Stimulated activated CD8-positive, alpha-beta memory T cell treated with anti-CD3 and anti-CD28 coated beads, Interleukin-4, amount 100 ng/mL, for 4 hours (primary cell): ENCODE measurements at regions not wholly inside any gene's neighbourhood (a gene's known extent, or its start where the extent isn't known, plus 50 kb on each side); places are given as distances from the start of the nearest gene placed in this dataset.

Source experiments
- DNase-seq, 2 donors: peaks; one replicate each; pipeline ENCODE4 v3.0.0-alpha.2; 2020; ENCODE audit warnings: low read depth in 2 of 2, low spot score in 1 of 2

DNA sequence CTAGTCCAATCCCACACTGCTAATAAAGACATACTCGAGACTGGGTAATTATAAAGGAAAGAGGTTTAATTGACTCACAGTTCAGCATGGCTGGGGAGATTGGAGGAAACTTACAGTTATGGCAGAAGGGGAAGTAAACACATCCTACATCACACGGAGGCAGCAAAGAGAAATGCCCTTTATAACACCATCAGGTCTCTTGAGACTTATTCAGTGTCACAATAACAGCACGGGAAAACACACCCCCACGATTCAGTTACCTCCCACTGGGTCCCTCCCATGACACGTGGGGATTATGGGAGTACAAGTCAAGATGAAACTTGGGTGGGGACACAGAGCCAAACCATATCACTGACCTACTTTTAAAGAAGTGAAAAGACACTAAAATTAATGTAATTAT, 1130.4 kb upstream of the SLC10A2 start:
- no peak for DNase-seq

DNA sequence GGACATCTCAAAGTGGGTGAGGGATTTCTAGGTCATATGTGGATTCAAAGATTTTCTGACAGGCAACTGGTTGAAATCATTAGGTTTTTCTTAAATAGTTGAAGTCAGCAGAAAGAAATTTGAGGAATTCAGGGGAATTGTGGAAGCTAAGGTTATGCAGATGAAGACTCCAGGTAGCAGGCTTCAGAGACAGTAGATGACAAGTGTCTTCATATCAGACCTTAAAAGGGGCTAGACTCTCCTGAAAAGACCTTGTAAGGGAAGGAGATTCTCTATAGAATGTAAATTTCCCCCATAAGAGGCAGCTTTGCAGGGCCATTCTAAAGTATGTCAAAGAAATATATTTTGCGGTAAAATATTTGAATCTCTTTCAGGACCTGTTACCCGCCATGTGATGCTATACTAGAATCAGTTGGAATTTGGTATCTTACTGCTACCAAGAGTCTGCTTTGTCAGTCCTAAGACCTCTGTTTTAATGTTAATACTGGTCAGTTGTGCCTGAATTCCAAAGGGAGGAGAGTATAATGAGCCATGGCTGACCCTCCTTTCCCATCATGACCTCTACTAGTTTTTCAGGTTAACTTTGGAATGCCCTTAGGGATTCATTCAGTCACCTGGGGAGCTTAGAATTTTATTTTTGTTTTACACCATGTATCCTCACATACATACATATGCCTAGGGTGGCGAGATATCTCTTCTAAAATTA, 1115.5 kb upstream of the SLC10A2 start:
- no peak for DNase-seq

DNA sequence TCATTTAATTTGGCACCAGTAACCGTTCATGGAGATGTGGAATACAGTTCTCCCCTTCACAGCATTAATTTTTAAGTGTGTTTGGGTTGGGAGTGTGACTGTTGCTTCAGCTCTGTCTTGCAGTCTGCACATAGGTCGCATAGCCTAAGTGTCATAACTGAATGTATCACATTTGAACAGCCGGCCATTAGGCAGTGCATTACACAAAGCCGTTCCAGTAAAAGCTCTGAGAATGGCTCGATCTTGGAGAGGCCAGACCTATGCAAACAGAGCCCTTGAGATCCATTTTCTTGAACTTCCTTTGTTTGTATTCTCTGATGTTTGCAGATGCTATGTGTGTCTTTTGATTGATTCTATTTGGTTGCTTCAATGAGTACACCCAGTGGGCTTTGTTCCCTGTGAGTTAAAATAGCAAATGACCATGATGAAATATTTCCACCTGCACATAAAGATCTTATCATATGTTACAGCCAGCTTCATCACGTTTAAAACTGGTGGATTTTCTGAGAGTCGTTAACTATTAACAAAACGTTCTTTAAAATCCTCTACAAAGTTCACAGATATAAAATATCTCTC, 1104.9 kb upstream of the SLC10A2 start:
- DNase-seq = no peak

DNA sequence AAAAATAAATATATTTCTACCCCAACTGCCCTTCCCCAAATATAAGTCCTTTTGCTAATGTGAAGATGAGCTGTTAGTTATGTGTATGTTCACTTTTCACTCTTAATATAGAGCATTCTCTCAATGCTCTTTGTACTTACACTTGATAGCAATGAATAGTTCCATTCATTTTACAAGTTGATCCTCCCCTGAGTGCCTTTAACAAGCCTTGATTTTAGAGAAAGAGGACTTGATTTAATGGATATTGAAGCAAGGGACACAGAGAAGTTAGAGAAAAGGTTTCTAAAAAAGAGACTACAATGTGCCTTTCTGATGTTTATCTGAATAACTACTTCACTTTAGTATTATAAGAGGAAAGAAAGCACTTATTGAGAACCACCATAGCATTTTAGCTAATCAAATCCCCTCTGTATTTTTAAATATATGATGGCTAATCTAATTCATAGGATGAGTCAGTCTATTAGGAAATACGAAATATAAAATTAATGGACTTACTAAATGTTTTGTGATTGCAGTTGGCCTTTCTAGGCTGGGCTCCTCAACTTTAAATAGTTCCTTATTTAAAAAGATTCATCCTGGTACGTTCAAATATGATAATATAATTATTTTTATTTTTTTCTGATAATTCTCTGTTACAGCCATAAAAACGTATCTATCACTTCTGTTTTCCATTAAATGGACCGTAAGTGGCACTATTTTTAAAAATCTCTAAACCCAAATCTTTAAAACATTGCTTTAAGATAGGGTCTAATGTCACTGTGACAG, 1097.8 kb upstream of the SLC10A2 start:
- no peak for DNase-seq

DNA sequence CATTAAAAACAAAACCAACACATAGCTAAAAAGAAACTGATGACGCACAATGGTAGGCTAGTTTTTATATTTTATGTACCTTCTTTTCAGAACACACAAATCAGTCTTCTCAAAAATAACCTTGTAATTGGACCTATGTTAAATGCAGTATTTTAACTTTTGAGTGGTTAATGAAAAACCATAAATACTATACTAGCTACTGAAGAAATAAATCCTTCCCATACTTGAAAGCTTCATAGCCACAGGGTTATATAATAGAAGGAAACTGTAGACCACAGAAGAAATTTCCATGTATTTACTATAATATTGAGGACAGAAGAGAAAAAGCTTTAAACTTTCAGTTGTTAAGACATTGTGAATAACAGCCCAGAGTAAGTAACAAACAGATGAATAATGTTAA, 1094.3 kb upstream of the SLC10A2 start:
- no peak for DNase-seq

GRCh38 chr13:104143760-104144416, 1077.7 kb upstream of the SLC10A2 start:
- no peak for DNase-seq

GRCh38 chr13:104140552-104140951, 1074.3 kb upstream of the SLC10A2 start:
- DNase-seq = no peak

DNA sequence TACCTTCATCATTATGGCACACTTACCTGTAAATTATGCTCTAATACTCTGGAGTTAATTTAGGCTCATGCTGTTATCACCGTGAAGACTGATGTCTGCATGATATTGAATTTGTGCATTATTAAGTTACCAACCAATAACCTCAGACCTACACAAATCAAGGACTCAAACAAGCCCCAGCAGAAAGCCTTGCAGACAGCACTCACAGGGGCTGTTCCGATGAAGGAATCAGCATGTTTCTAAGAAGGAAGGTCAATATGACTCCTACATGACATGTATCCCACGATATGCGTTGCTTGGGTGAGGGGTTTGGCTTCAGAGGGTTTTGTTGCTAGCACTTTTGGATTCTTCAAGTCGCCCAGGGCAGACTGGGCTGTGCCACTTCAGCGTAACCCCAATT, 1071.2 kb upstream of the SLC10A2 start:
- DNase-seq = no peak

GRCh38 chr13:104132849-104133248, 1066.6 kb upstream of the SLC10A2 start:
- no peak for DNase-seq

GRCh38 chr13:104114101-104114500, 1047.9 kb upstream of the SLC10A2 start:
- no peak for DNase-seq

DNA sequence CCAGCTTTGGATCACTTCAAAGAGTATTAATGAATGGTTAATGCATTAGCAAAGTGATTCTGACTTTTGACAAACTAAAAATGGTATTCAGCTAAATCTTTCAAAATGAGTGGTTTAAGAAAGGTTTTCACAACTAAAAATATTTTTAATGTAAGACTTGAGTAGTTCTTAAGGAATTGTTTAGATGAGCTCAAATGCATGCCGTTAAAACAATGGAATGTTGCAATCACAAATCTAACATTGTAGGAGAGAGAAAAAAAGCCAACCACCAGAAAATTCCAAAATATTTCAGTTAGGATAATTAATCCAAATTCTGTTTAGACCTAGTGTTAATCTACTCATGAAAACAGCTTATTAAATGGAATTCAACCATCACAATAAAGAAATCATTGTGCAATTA, 1044.8 kb upstream of the SLC10A2 start:
- no peak for DNase-seq

GRCh38 chr13:104106705-104107393, 1040.6 kb upstream of the SLC10A2 start:
- DNase-seq = no peak

DNA sequence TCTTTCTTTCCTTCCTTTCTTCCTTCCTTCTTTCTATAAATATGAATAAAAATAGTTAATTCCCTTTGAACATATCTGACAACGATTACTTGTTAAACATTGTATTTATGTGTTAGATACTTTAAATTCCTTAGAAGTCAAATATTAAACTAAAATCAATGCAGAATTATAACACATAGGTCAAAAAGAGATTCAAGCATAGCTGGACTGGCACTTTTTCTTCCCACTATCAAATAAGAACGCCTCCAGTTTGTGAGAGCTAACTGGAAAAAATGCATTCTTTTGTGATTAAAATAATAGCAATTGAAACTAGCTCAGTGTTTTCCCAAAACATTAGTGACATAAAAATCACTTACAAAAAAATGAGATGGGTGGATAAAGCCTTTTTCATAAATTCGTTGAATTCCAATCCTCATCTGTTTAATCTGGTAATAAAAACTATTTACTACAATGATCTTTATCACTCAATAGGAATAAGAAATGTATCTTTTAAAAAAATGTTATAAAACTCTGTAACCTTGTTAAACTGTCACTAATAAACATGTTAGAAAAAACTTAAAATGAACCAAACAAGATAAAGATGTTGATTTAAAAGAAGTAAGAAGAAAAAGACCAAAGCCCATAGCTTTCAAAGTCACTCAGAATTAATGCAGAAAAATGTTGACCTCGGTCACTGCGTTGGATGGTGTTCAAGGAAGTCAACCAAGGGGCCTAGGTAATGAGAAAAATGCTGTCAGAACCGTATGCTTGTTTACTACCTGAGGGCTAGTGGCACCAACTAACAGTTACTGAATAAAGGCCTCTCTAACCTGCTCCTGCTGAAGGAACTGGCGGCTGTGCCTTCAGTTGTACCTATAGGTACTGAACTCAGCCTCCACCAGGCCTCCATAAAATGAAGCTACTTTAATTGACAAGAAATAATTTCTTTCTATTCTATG, 1039.5 kb upstream of the SLC10A2 start:
- DNase-seq = no peak

GRCh38 chr13:104099750-104100149, 1033.5 kb upstream of the SLC10A2 start:
- no peak for DNase-seq

GRCh38 chr13:104098421-104098820, 1032.2 kb upstream of the SLC10A2 start:
- no peak for DNase-seq

DNA sequence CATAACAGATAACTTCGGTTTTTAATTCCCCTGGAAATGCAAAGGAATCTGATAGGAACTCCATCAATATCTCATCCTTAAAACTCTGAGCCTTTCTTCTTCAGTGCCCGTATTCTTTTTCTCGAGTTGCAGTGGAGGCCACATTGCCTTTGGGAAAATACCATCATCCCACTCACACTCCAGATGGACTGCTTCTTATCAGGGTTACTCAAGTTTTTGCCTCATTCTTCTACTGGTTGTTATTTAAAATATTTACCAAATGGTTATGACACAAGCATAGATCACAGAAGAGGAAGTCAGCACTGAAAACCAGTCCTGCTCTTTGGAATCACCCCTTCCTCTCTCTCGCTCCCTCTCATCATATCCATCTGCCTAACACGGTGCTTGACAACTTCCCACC, 1020.5 kb upstream of the SLC10A2 start:
- no peak for DNase-seq

DNA sequence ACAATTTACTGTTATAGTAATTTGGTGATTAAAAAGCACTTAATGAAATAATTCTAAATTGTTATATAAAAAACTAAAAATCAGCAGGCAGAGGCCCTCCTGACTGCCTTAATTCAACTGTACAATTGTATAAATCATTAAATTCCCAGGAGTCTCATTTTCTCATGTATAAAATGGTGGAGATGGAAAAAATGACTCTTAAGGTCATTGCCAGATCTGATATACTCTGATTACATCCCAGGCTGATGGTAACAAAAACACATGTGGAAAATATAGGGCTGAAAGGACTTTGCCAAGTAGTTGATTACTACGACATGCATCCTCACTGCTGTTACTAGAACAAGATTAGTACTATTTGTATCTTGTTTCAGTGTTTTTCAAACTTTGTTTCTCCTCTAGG, 1020.0 kb upstream of the SLC10A2 start:
- no peak for DNase-seq

DNA sequence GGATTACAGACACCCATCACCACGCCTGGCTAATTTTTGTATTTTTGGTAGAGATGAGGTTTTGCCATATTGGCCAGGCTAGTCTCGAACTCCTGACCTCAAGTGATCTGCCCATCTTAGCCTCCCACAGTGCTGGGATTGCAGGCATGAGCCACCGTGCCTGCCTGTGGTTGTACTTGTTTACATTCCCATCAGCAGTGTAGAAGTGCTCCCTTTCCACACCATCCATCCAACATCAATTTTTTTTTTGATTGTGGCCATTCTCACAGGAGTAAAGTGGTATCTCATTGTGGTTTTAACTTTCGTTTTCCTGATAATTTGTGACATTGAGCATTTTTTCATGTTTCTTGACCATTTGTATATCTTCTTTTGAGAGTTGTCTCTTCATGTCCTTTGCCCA, 1019.4 kb upstream of the SLC10A2 start:
- no peak for DNase-seq

DNA sequence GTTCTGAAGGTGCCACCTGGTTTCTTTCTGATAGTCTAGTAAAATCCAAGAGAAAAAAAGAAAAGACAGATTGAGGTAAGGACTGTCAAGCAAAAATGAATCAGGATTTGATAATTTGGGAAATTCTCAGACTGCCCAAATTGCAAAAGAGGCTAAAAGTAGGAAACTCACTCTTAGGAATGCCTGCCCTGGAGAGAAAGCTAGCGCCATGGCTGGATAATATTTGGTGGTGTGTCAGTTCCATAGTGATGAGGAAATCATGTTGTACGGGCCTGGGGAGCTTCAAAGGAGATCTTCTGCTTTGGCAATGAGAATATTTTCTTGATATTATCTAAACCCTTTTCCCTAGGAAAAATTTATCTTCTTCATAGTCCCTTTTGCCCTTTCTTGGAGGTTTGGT, 1008.1 kb upstream of the SLC10A2 start:
- DNase-seq = no peak

DNA sequence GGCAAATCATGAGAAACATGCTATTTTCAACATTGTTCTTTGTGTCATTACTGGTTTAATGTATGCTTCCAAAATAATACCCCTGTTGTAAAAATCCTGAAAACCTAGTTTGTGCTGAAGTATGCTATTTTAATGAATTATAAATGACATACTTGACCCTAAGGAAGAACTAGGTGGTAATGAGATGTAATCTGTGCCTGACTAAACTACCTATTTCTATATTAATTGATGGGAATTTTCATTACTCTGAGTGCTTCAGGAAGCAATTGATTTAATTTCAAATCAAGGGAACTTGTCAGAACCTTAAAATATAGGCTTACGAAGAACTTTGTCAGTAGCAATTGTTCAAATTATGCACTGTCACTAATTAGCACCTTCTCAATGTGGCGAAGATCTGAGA, 1005.6 kb upstream of the SLC10A2 start:
- no peak for DNase-seq
